HS-27A (cell line): ENCODE measurements at regions not wholly inside any gene's neighbourhood (a gene's known extent, or its start where the extent isn't known, plus 50 kb on each side); places are given as distances from the start of the nearest gene placed in this dataset.

Source experiments
- DNase-seq: peaks from one replicate; pipeline ENCODE4 v3.0.0-alpha.2; 2012; ENCODE audit warnings: low read depth, missing footprints

- DNase-seq, result no peak
Measured at GRCh38 chr5:125327676-125328075, 581.2 kb upstream of the ZNF608 start.

- DNase-seq, result no peak
Measured at GRCh38 chr5:125331987-125332598, 585.7 kb upstream of the ZNF608 start.

- no peak for DNase-seq
Measured at GRCh38 chr5:125333416-125333815, 587.0 kb upstream of the ZNF608 start.

GRCh38 chr5:125336401-125336800 lies 590.0 kb upstream of the ZNF608 start:
- no peak for DNase-seq

GRCh38 chr5:125337294-125337693 lies 590.9 kb upstream of the ZNF608 start:
- DNase-seq, result no peak

- DNase-seq, result no peak
Measured at GRCh38 chr5:125338440-125339174, 592.2 kb upstream of the ZNF608 start.

- DNase-seq, result no peak
Measured at GRCh38 chr5:125341436-125341835, 595.0 kb upstream of the ZNF608 start.

GRCh38 chr5:125343015-125343414 lies 596.6 kb upstream of the ZNF608 start:
- no peak for DNase-seq

- DNase-seq, result no peak
Measured at GRCh38 chr5:125346316-125346715, 599.9 kb upstream of the ZNF608 start.

GRCh38 chr5:125348221-125348692 lies 601.8 kb upstream of the ZNF608 start:
- DNase-seq, result no peak

GRCh38 chr5:125348936-125349831 lies 602.7 kb upstream of the ZNF608 start:
- DNase-seq, result no peak

- no peak for DNase-seq
Measured at GRCh38 chr5:125357660-125358059, 611.2 kb upstream of the ZNF608 start.

GRCh38 chr5:125365747-125366146 lies 619.3 kb upstream of the ZNF608 start:
- DNase-seq, result no peak

- no peak for DNase-seq
Measured at GRCh38 chr5:125367702-125368101, 621.3 kb upstream of the ZNF608 start.

- DNase-seq, result no peak
Measured at GRCh38 chr5:125370461-125371205, 624.2 kb upstream of the ZNF608 start.

GRCh38 chr5:125372694-125373631 lies 626.5 kb upstream of the ZNF608 start:
- DNase-seq, result no peak

- no peak for DNase-seq
Measured at GRCh38 chr5:125375143-125375542, 628.7 kb upstream of the ZNF608 start.

- no peak for DNase-seq
Measured at GRCh38 chr5:125376059-125376641, 629.7 kb upstream of the ZNF608 start.

- DNase-seq, result no peak
Measured at GRCh38 chr5:125377141-125377540, 630.7 kb upstream of the ZNF608 start.

GRCh38 chr5:125381290-125381689 lies 634.9 kb upstream of the ZNF608 start:
- no peak for DNase-seq
